H9 (cell line): ENCODE measurements at regions not wholly inside any gene's neighbourhood (a gene's known extent, or its start where the extent isn't known, plus 50 kb on each side); places are given as distances from the start of the nearest gene placed in this dataset.

Experiments used
- DNase-seq: peaks from one replicate; pipeline ENCODE4 v3.0.0-alpha.2; 2017
- H2AFZ ChIP-seq: one replicate; pipeline ENCODE4 v1.6.1; 2013; ENCODE audit warnings: mild to moderate bottlenecking, low read length, control low read depth, moderate library complexity
- H2AK5ac ChIP-seq: 2 replicates; pipeline ENCODE4 v1.6.1; 2013; ENCODE audit warnings: low read length, control low read depth, mixed read lengths; ENCODE audit not compliant: insufficient read length
- H2BK120ac ChIP-seq: one replicate; pipeline ENCODE4 v1.6.1; 2013; ENCODE audit warnings: low read depth, mild to moderate bottlenecking, low read length, control low read depth, inconsistent platforms; ENCODE audit not compliant: poor library complexity, severe bottlenecking
- H2BK12ac ChIP-seq: 2 replicates; pipeline ENCODE4 v1.6.1; 2013; ENCODE audit warnings: low read length, control low read depth, mixed read lengths, low read depth; ENCODE audit not compliant: insufficient read length
- H2BK15ac ChIP-seq: 2 replicates; pipeline ENCODE4 v1.6.1; 2013; ENCODE audit warnings: low read depth, low read length, control low read depth
- H2BK20ac ChIP-seq: one replicate; pipeline ENCODE4 v1.6.1; 2013; ENCODE audit warnings: low read depth, mild to moderate bottlenecking, low read length, control low read depth, inconsistent platforms; ENCODE audit not compliant: poor library complexity, severe bottlenecking
- H2BK5ac ChIP-seq: 2 replicates; pipeline ENCODE4 v1.6.1; 2013; ENCODE audit warnings: low read length, control low read depth, mixed read lengths; ENCODE audit not compliant: insufficient read length
- H3K14ac ChIP-seq: 2 replicates; pipeline ENCODE4 v1.6.1; 2013; ENCODE audit warnings: low read length, control low read depth; ENCODE audit not compliant: insufficient read depth
- H3K18ac ChIP-seq: 2 replicates; pipeline ENCODE4 v1.6.1; 2013; ENCODE audit warnings: low read depth, mild to moderate bottlenecking, mixed read lengths, low read length, control low read depth; ENCODE audit not compliant: insufficient read length
- H3K23ac ChIP-seq: 2 replicates; pipeline ENCODE4 v1.6.1; 2013; ENCODE audit warnings: low read length, control low read depth, mixed read lengths, low read depth; ENCODE audit not compliant: insufficient read length
- H3K23me2 ChIP-seq: 2 replicates; pipeline ENCODE4 v1.6.1; 2013; ENCODE audit warnings: low read depth, mild to moderate bottlenecking, mixed read lengths, low read length, control low read depth; ENCODE audit not compliant: insufficient read length, poor library complexity, severe bottlenecking
- H3K27ac ChIP-seq: 2 replicates; pipeline ENCODE4 v1.5.1; 2013; ENCODE audit warnings: low read length, control low read depth, mixed read lengths, low read depth; ENCODE audit not compliant: insufficient read length
- H3K27me3 ChIP-seq: 2 replicates; pipeline ENCODE4 v1.6.1; 2013; ENCODE audit warnings: low read length, control low read depth, inconsistent platforms; ENCODE audit not compliant: insufficient read depth
- H3K4ac ChIP-seq: 2 replicates; pipeline ENCODE4 v1.6.1; 2013; ENCODE audit warnings: low read depth, mild to moderate bottlenecking, control low read depth, inconsistent platforms, low read length, moderate library complexity
- H3K4me1 ChIP-seq: 2 replicates; pipeline ENCODE4 v1.6.1; 2013; ENCODE audit warnings: low read length, control low read depth, inconsistent platforms; ENCODE audit not compliant: insufficient read depth
- H3K4me2 ChIP-seq: 2 replicates; pipeline ENCODE4 v1.6.1; 2013; ENCODE audit warnings: low read length, control low read depth, mixed read lengths; ENCODE audit not compliant: insufficient read length, insufficient read depth
- H3K56ac ChIP-seq: 2 replicates; pipeline ENCODE4 v1.6.1; 2013; ENCODE audit warnings: low read depth, mild to moderate bottlenecking, mixed read lengths, low read length, control low read depth; ENCODE audit not compliant: insufficient read length
- H3K79me1 ChIP-seq: 2 replicates; pipeline ENCODE4 v1.6.1; 2013; ENCODE audit warnings: low read depth, mild to moderate bottlenecking, moderate library complexity, low read length, control low read depth, inconsistent platforms; ENCODE audit not compliant: insufficient read depth, poor library complexity, severe bottlenecking
- H3K79me2 ChIP-seq: 2 replicates; pipeline ENCODE4 v1.6.1; 2013; ENCODE audit warnings: low read length, control low read depth, inconsistent platforms; ENCODE audit not compliant: insufficient read depth
- H3K9ac ChIP-seq: 2 replicates; pipeline ENCODE4 v1.6.1; 2013; ENCODE audit warnings: low read length, control low read depth, mixed read lengths; ENCODE audit not compliant: insufficient read length; ENCODE audit errors: extremely low read depth
- H3K9me3 ChIP-seq: one replicate; pipeline ENCODE4 v1.6.1; 2013; ENCODE audit warnings: low read depth, low read length, inconsistent platforms; ENCODE audit not compliant: control insufficient read depth
- H3T11ph ChIP-seq: one replicate; pipeline ENCODE4 v1.6.1; 2013; ENCODE audit warnings: mild to moderate bottlenecking, low read length, control low read depth, inconsistent platforms
- H4K20me1 ChIP-seq: one replicate; pipeline ENCODE4 v1.6.1; 2013; ENCODE audit not compliant: control insufficient read depth, insufficient read length, insufficient read depth
- H4K5ac ChIP-seq: 2 replicates; pipeline ENCODE4 v1.6.1; 2013; ENCODE audit warnings: low read depth, mild to moderate bottlenecking, mixed read lengths, low read length, control low read depth; ENCODE audit not compliant: insufficient read length
- H4K8ac ChIP-seq: replicated peaks from 2 replicates; pipeline ENCODE4 v1.6.1; 2013; ENCODE audit warnings: low read length, control low read depth, mixed read lengths, low read depth; ENCODE audit not compliant: insufficient read length
- H4K91ac ChIP-seq: 2 replicates; pipeline ENCODE4 v1.6.1; 2013; ENCODE audit warnings: low read depth, mild to moderate bottlenecking, moderate library complexity, mixed read lengths, low read length, control low read depth; ENCODE audit not compliant: insufficient read length
- H3K27ac Mint-ChIP-seq, 3 experiments: 2 replicates in 2 of 3; 3 replicates in 1 of 3; pipeline ENCODE4 v1.8.0; 2020 to 2021; ENCODE audit warnings: mixed read lengths in 3 of 3, mild to moderate bottlenecking in 1 of 3, moderate library complexity in 1 of 3
- H3K27me3 Mint-ChIP-seq: 2 replicates; pipeline ENCODE4 v1.8.0; 2021; ENCODE audit warnings: low read depth, mild to moderate bottlenecking, moderate library complexity, mixed read lengths
- H3K36me3 Mint-ChIP-seq, 3 experiments: 2 replicates in 2 of 3; 3 replicates in 1 of 3; pipeline ENCODE4 v1.8.0; 2020 to 2021; ENCODE audit warnings: low read depth in 3 of 3, mixed read lengths in 3 of 3; ENCODE audit not compliant: insufficient read depth in 1 of 3
- H3K4me1 Mint-ChIP-seq, 2 experiments: 2 replicates each; pipeline ENCODE4 v1.8.0; 2020; ENCODE audit warnings: mixed read lengths in 2 of 2
- H3K4me3 Mint-ChIP-seq, 2 experiments: 2 replicates in 1 of 2; 3 replicates in 1 of 2; pipeline ENCODE4 v1.8.0; 2020 to 2021; ENCODE audit warnings: mild to moderate bottlenecking in 2 of 2, mixed read lengths in 2 of 2, moderate library complexity in 1 of 2
- H3K9me3 Mint-ChIP-seq, 2 experiments: 2 replicates in 1 of 2; 3 replicates in 1 of 2; pipeline ENCODE4 v1.8.0; 2020; ENCODE audit warnings: mild to moderate bottlenecking in 2 of 2, mixed read lengths in 2 of 2, moderate library complexity in 1 of 2
- WGBS: extraction: QIAGEN DNeasy Blood & Tissue Kit; methylation state at CpG from one replicate; pipeline ENCODE4 v1.1.7; 2013; ENCODE audit warnings: missing lambda C conversion rate, low lambda C conversion rate, mixed read lengths; ENCODE audit not compliant: insufficient read length; ENCODE audit errors: extremely low coverage; 5-methylcytosine and 5-hydroxymethylcytosine counted together
- TF ChIP-seq, protein P1 (sequence below): fragments of 200-600 bp; sonication (generic); conservative IDR thresholded peaks from 3 replicates; pipeline ENCODE4 v1.8.0; 2021; ENCODE audit warnings: antibody characterized with exemption, mild to moderate bottlenecking

GRCh38 chr1:95849439-95849838 lies 615.4 kb downstream of the RWDD3 start:
- no peak overlapping the region for H3K4me2 ChIP-seq
- H2AFZ ChIP-seq: no peak overlapping the region
- H2BK120ac ChIP-seq: no peak overlapping the region
- no peaks in the 10 kb centered on the region for H3K9me3 ChIP-seq
- H4K5ac ChIP-seq: no peak overlapping the region
- H3K4me3 Mint-ChIP-seq: no peak overlapping the region
- no peak overlapping the region for H3K18ac ChIP-seq
- no peak overlapping the region for H3T11ph ChIP-seq
- no peak overlapping the region for H4K8ac ChIP-seq
- H3K23me2 ChIP-seq: no peaks in the 10 kb centered on the region
- no peak overlapping the region for H2BK20ac ChIP-seq
- peaks cover 5 to 7% of the 10 kb centered on the region in 2 experiments; a peak in 3 of 5 replicates for H3K9me3 Mint-ChIP-seq
- DNase-seq: no peak
- TF ChIP-seq, protein P1, sequence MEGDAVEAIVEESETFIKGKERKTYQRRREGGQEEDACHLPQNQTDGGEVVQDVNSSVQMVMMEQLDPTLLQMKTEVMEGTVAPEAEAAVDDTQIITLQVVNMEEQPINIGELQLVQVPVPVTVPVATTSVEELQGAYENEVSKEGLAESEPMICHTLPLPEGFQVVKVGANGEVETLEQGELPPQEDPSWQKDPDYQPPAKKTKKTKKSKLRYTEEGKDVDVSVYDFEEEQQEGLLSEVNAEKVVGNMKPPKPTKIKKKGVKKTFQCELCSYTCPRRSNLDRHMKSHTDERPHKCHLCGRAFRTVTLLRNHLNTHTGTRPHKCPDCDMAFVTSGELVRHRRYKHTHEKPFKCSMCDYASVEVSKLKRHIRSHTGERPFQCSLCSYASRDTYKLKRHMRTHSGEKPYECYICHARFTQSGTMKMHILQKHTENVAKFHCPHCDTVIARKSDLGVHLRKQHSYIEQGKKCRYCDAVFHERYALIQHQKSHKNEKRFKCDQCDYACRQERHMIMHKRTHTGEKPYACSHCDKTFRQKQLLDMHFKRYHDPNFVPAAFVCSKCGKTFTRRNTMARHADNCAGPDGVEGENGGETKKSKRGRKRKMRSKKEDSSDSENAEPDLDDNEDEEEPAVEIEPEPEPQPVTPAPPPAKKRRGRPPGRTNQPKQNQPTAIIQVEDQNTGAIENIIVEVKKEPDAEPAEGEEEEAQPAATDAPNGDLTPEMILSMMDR: no peak
- H3K23ac ChIP-seq: no peak overlapping the region
- peaks cover 4 to 7% of the 10 kb centered on the region in 2 experiments for H3K4me1 Mint-ChIP-seq
- no peaks in the 10 kb centered on the region for H3K27me3 ChIP-seq
- no peak overlapping the region for H3K27ac ChIP-seq
- no peak overlapping the region for H3K4ac ChIP-seq
- peaks cover 4 to 10% (median 9%) of the 10 kb centered on the region in 3 experiments; a peak in 5 of 7 replicates for H3K36me3 Mint-ChIP-seq
- H4K91ac ChIP-seq: no peak overlapping the region
- H3K9ac ChIP-seq: no peak overlapping the region
- H3K27ac Mint-ChIP-seq: no peak overlapping the region
- no peak overlapping the region for H2AK5ac ChIP-seq
- no peaks in the 10 kb centered on the region for H3K4me1 ChIP-seq
- H2BK15ac ChIP-seq: no peak overlapping the region
- no peak overlapping the region for H3K56ac ChIP-seq
- no peak overlapping the region for H2BK12ac ChIP-seq
- H4K20me1 ChIP-seq: no peaks in the 10 kb centered on the region
- no peak overlapping the region for H3K14ac ChIP-seq
- H2BK5ac ChIP-seq: no peak overlapping the region
- WGBS: no CpG with 5 or more reads among the region's 2 CpGs
- no peaks in the 10 kb centered on the region; the same call in 1 of the 2 replicates for H3K27me3 Mint-ChIP-seq
- H3K79me1 ChIP-seq: no peaks in the 10 kb centered on the region
- H3K79me2 ChIP-seq: no peaks in the 10 kb centered on the region
